NCI-H345 (cell line): ENCODE measurements at regions not wholly inside any gene's neighbourhood (a gene's known extent, or its start where the extent isn't known, plus 50 kb on each side); places are given as distances from the start of the nearest gene placed in this dataset.

Experiments used
- DNase-seq: peaks from one replicate; lab custom pipeline; 2025; lab: John Stamatoyannopoulos, UW

GRCh38 chr10:78828647-78829539 lies 239.9 kb upstream of the ZMIZ1 start:
- no peak for DNase-seq

- DNase-seq, result no peak
Measured at GRCh38 chr10:78829565-78829964, 239.2 kb upstream of the ZMIZ1 start.

- no peak for DNase-seq
Measured at GRCh38 chr10:78830062-78830975, 238.4 kb upstream of the ZMIZ1 start.

GRCh38 chr10:78830976-78831375 lies 237.8 kb upstream of the ZMIZ1 start:
- no peak for DNase-seq

- DNase-seq, result no peak
Measured at GRCh38 chr10:78831461-78831860, 237.3 kb upstream of the ZMIZ1 start.

GRCh38 chr10:78832281-78832680 lies 236.5 kb upstream of the ZMIZ1 start:
- DNase-seq, result no peak

- no peak for DNase-seq
Measured at GRCh38 chr10:78838141-78838657, 230.6 kb upstream of the ZMIZ1 start.

GRCh38 chr10:78843495-78843894 lies 225.3 kb upstream of the ZMIZ1 start:
- no peak for DNase-seq

GRCh38 chr10:78844960-78845607 lies 223.7 kb upstream of the ZMIZ1 start:
- DNase-seq, result peak; percentile 60

- DNase-seq, result no peak
Measured at GRCh38 chr10:78846071-78846470, 222.7 kb upstream of the ZMIZ1 start.

- DNase-seq, result no peak
Measured at GRCh38 chr10:78846760-78847159, 222.0 kb upstream of the ZMIZ1 start.

GRCh38 chr10:78847485-78847884 lies 221.3 kb upstream of the ZMIZ1 start:
- no peak for DNase-seq

GRCh38 chr10:78849115-78849514 lies 219.7 kb upstream of the ZMIZ1 start:
- DNase-seq, result no peak

GRCh38 chr10:78849731-78850130 lies 219.0 kb upstream of the ZMIZ1 start:
- no peak for DNase-seq

GRCh38 chr10:78850644-78851435 lies 217.9 kb upstream of the ZMIZ1 start:
- no peak for DNase-seq

GRCh38 chr10:78851647-78852046 lies 217.1 kb upstream of the ZMIZ1 start:
- no peak for DNase-seq

- no peak for DNase-seq
Measured at GRCh38 chr10:78852466-78853240, 216.1 kb upstream of the ZMIZ1 start.

- no peak for DNase-seq
Measured at GRCh38 chr10:78853864-78854263, 214.9 kb upstream of the ZMIZ1 start.

- no peak for DNase-seq
Measured at GRCh38 chr10:78856421-78856820, 212.3 kb upstream of the ZMIZ1 start.

- no peak for DNase-seq
Measured at GRCh38 chr10:78857193-78857592, 211.6 kb upstream of the ZMIZ1 start.

- no peak for DNase-seq
Measured at GRCh38 chr10:78859266-78859665, 209.5 kb upstream of the ZMIZ1 start.
